WTC11 (cell line): ENCODE measurements at regions not wholly inside any gene's neighbourhood (a gene's known extent, or its start where the extent isn't known, plus 50 kb on each side); places are given as distances from the start of the nearest gene placed in this dataset.

ENCODE experiments used
- ATAC-seq: fragments of 200-7000 bp; cut with Tn5 transposase; 2 replicates; pipeline ENCODE4 v1.10.0; 2021; ENCODE audit warnings: mild to moderate bottlenecking, moderate library complexity
- CTCF ChIA-PET: fragments of 300-600 bp; sonication (Branson Sonifier 250); formaldehyde crosslinking; loops from one replicate; lab custom pipeline; 2021; ENCODE audit warnings: antibody characterized with exemption; lab: Charles Lee
- POLR2A ChIA-PET: fragments of 350-600 bp; sonication (Branson Sonifier 250); formaldehyde crosslinking; loops from one replicate; lab custom pipeline; 2021; ENCODE audit warnings: antibody characterized with exemption; lab: Charles Lee
- DNase-seq: peaks from one replicate; pipeline ENCODE4 v3.0.0; 2021; ENCODE audit warnings: low spot score
- H3K27ac Mint-ChIP-seq: 2 replicates; pipeline ENCODE4 v1.8.0; 2021; ENCODE audit warnings: mixed read lengths
- H3K27me3 Mint-ChIP-seq: 2 replicates; pipeline ENCODE4 v1.8.0; 2021; ENCODE audit warnings: low read depth, mild to moderate bottlenecking, moderate library complexity, mixed read lengths
- H3K36me3 Mint-ChIP-seq: 2 replicates; pipeline ENCODE4 v1.8.0; 2021; ENCODE audit warnings: mixed read lengths
- H3K4me1 Mint-ChIP-seq: 2 replicates; pipeline ENCODE4 v1.8.0; 2022; ENCODE audit warnings: mixed read lengths
- H3K4me3 Mint-ChIP-seq: 2 replicates; pipeline ENCODE4 v1.8.0; 2021; ENCODE audit warnings: mild to moderate bottlenecking, moderate library complexity, mixed read lengths
- H3K9me3 Mint-ChIP-seq: 2 replicates; pipeline ENCODE4 v1.8.0; 2021; ENCODE audit warnings: mixed read lengths
- ATF2 ChIP-seq: sonication (generic); formaldehyde crosslinking; IDR thresholded peaks from 2 replicates; pipeline ENCODE4 v1.8.1; 2022; ENCODE audit warnings: low read depth, missing genetic modification reagents, borderline replicate concordance
- ATF6 ChIP-seq: sonication (generic); formaldehyde crosslinking; IDR thresholded peaks from 2 replicates; pipeline ENCODE4 v1.8.1; 2023; ENCODE audit warnings: mild to moderate bottlenecking, missing genetic modification reagents
- CBFB ChIP-seq: sonication (generic); formaldehyde crosslinking; IDR thresholded peaks from 2 replicates; pipeline ENCODE4 v1.8.1; 2022; ENCODE audit warnings: mild to moderate bottlenecking, low read depth, missing genetic modification reagents
- CREB1 ChIP-seq: sonication (generic); formaldehyde crosslinking; IDR thresholded peaks from 2 replicates; pipeline ENCODE4 v1.8.0; 2023; ENCODE audit warnings: mild to moderate bottlenecking, missing genetic modification reagents
- EMX1 ChIP-seq: fragments of 250-450 bp; sonication (Bioruptor Pico); IDR thresholded peaks from 2 replicates; pipeline ENCODE4 v1.8.0; 2021; ENCODE audit warnings: mild to moderate bottlenecking
- ERG ChIP-seq: fragments of 250-450 bp; sonication (Bioruptor Pico); IDR thresholded peaks from 2 replicates; pipeline ENCODE4 v1.8.0; 2021; ENCODE audit warnings: mild to moderate bottlenecking
- FOXK1 ChIP-seq: sonication (generic); formaldehyde crosslinking; IDR thresholded peaks from 2 replicates; pipeline ENCODE4 v1.8.0; 2022; ENCODE audit warnings: mild to moderate bottlenecking, moderate library complexity, missing genetic modification reagents
- FOXP4 ChIP-seq: sonication (generic); formaldehyde crosslinking; IDR thresholded peaks from 2 replicates; pipeline ENCODE4 v1.8.0; 2022; ENCODE audit warnings: mild to moderate bottlenecking, missing genetic modification reagents
- JAZF1 ChIP-seq: fragments of 250-450 bp; sonication (Bioruptor Pico); IDR thresholded peaks from 2 replicates; pipeline ENCODE4 v1.9.0; 2021; ENCODE audit warnings: moderate library complexity, mild to moderate bottlenecking, inconsistent platforms
- JUN ChIP-seq: sonication (generic); formaldehyde crosslinking; IDR thresholded peaks from 2 replicates; pipeline ENCODE4 v1.8.0; 2023; ENCODE audit warnings: mild to moderate bottlenecking, missing genetic modification reagents
- MYBL2 ChIP-seq: sonication (generic); formaldehyde crosslinking; IDR thresholded peaks from 2 replicates; pipeline ENCODE4 v1.8.1; 2023; ENCODE audit warnings: mild to moderate bottlenecking, moderate library complexity, missing genetic modification reagents
- NFATC4 ChIP-seq: fragments of 250-450 bp; sonication (Bioruptor Pico); IDR thresholded peaks from 2 replicates; pipeline ENCODE4 v1.9.0; 2021; ENCODE audit warnings: mild to moderate bottlenecking
- NFE2L1 ChIP-seq: sonication (generic); formaldehyde crosslinking; IDR thresholded peaks from 2 replicates; pipeline ENCODE4 v1.8.1; 2023; ENCODE audit warnings: missing genetic modification reagents
- NFYB ChIP-seq: sonication (generic); formaldehyde crosslinking; conservative IDR thresholded peaks from 2 replicates; pipeline ENCODE4 v1.8.0; 2022; ENCODE audit warnings: low read depth, missing genetic modification reagents
- NR1H2 ChIP-seq: sonication (generic); formaldehyde crosslinking; IDR thresholded peaks from 2 replicates; pipeline ENCODE4 v1.9.0; 2021; ENCODE audit warnings: mild to moderate bottlenecking, moderate library complexity, missing genetic modification reagents
- NR3C1 ChIP-seq: sonication (generic); formaldehyde crosslinking; conservative IDR thresholded peaks from 2 replicates; pipeline ENCODE4 v1.8.1; 2023; ENCODE audit warnings: low read depth, mild to moderate bottlenecking, missing genetic modification reagents
- PRRX2 ChIP-seq: fragments of 250-450 bp; sonication (Bioruptor Pico); IDR thresholded peaks from 2 replicates; pipeline ENCODE4 v1.8.0; 2021; ENCODE audit warnings: mild to moderate bottlenecking
- TEAD1 ChIP-seq: sonication (generic); formaldehyde crosslinking; IDR thresholded peaks from 2 replicates; pipeline ENCODE4 v1.8.0; 2022; ENCODE audit warnings: mild to moderate bottlenecking, missing genetic modification reagents
- TP53 ChIP-seq: sonication (generic); formaldehyde crosslinking; IDR thresholded peaks from 2 replicates; pipeline ENCODE4 v1.8.1; 2023; ENCODE audit warnings: mild to moderate bottlenecking, missing genetic modification reagents
- ZNF219 ChIP-seq: sonication (generic); formaldehyde crosslinking; IDR thresholded peaks from 2 replicates; pipeline ENCODE4 v1.8.0; 2023; ENCODE audit warnings: missing genetic modification reagents, mild to moderate bottlenecking, borderline replicate concordance
- ZNF263 ChIP-seq: sonication (generic); formaldehyde crosslinking; IDR thresholded peaks from 2 replicates; pipeline ENCODE4 v1.8.1; 2022; ENCODE audit warnings: low read depth, mild to moderate bottlenecking, moderate library complexity, missing genetic modification reagents
- ZNF317 ChIP-seq: sonication (generic); formaldehyde crosslinking; IDR thresholded peaks from 2 replicates; pipeline ENCODE4 v1.8.1; 2023; ENCODE audit warnings: low read depth, mild to moderate bottlenecking, moderate library complexity, missing genetic modification reagents, borderline replicate concordance
- ZNF396 ChIP-seq: fragments of 250-450 bp; sonication (Bioruptor Pico); IDR thresholded peaks from 2 replicates; pipeline ENCODE4 v1.8.0; 2021; ENCODE audit warnings: mild to moderate bottlenecking, moderate library complexity, borderline replicate concordance
- ZNF423 ChIP-seq: fragments of 250-450 bp; sonication (Bioruptor Pico); IDR thresholded peaks from 2 replicates; pipeline ENCODE4 v2.1.2; 2022; ENCODE audit warnings: mild to moderate bottlenecking, moderate library complexity
- ZNF671 ChIP-seq: fragments of 250-450 bp; sonication (Bioruptor Pico); IDR thresholded peaks from 2 replicates; pipeline ENCODE4 v1.8.0; 2021; ENCODE audit warnings: mild to moderate bottlenecking
- TF ChIP-seq, protein P1 (sequence below): sonication (generic); formaldehyde crosslinking; IDR thresholded peaks from 2 replicates; pipeline ENCODE4 v1.8.1; 2022; ENCODE audit warnings: mild to moderate bottlenecking, moderate library complexity, missing genetic modification reagents
- TF ChIP-seq, protein P2 (sequence below): sonication (generic); formaldehyde crosslinking; IDR thresholded peaks from 2 replicates; pipeline ENCODE4 v1.8.0; 2022; ENCODE audit warnings: mild to moderate bottlenecking, missing genetic modification reagents
- TF ChIP-seq, protein P3 (sequence below): sonication (generic); formaldehyde crosslinking; IDR thresholded peaks from 2 replicates; pipeline ENCODE4 v1.8.1; 2022; ENCODE audit warnings: mild to moderate bottlenecking, missing genetic modification reagents, moderate library complexity, borderline replicate concordance
- TF ChIP-seq, protein P4 (sequence below): sonication (generic); formaldehyde crosslinking; conservative IDR thresholded peaks from 2 replicates; pipeline ENCODE4 v1.8.1; 2022; ENCODE audit warnings: mild to moderate bottlenecking, missing genetic modification reagents

- CTCF ChIA-PET: no interaction called here
- Mint-ChIP-seq H3K4me1 (peaks cover 10% of the 10 kb centered on the region), H3K27me3 (no peaks in the 10 kb centered on the region), H3K4me3 (no peak overlapping the region), H3K27ac (no peak overlapping the region), H3K9me3 (peaks cover 4% of the 10 kb centered on the region)
- POLR2A ChIA-PET: no interaction called here
- ATAC-seq: no peak
- TF ChIP-seq NFATC4 (no peak), NFYB (CRISPR knock-in tag) (no peak), FOXP4 (CRISPR knock-in tag) (no peak), PRRX2 (CRISPR knock-in tag) (no peak), JAZF1 (CRISPR knock-in tag) (no peak), MYBL2 (CRISPR knock-in tag) (no peak), ZNF423 (CRISPR knock-in tag) (no peak), JUN (CRISPR knock-in tag) (no peak), CREB1 (CRISPR knock-in tag) (no peak)
- TF ChIP-seq, protein P1, sequence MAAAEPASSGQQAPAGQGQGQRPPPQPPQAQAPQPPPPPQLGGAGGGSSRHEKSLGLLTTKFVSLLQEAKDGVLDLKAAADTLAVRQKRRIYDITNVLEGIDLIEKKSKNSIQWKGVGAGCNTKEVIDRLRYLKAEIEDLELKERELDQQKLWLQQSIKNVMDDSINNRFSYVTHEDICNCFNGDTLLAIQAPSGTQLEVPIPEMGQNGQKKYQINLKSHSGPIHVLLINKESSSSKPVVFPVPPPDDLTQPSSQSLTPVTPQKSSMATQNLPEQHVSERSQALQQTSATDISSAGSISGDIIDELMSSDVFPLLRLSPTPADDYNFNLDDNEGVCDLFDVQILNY (CRISPR knock-in tag): no peak
- TF ChIP-seq, all 79 proteins: peak for 0
- no peaks in the 10 kb centered on the region for H3K36me3 Mint-ChIP-seq
- DNase-seq: peak; percentile 27
These were observed 690.5 kb downstream of the BRINP3 start for GRCh38 chr1:189787201-189787600.

- no peak overlapping the region for H3K4me3 Mint-ChIP-seq
- ATAC-seq: no peak
- H3K27me3 Mint-ChIP-seq: no peaks in the 10 kb centered on the region
- peaks cover 4% of the 10 kb centered on the region for H3K9me3 Mint-ChIP-seq
- ChIA-PET POLR2A (no interaction called here), CTCF (no interaction called here)
- peaks cover 10% of the 10 kb centered on the region for H3K4me1 Mint-ChIP-seq
- H3K36me3 Mint-ChIP-seq: no peaks in the 10 kb centered on the region
- no peak overlapping the region for H3K27ac Mint-ChIP-seq
- no peak for DNase-seq
- TF ChIP-seq NR3C1 (CRISPR knock-in tag) (no peak), ATF6 (CRISPR knock-in tag) (no peak), FOXK1 (no peak), CBFB (CRISPR knock-in tag) (no peak), EMX1 (CRISPR knock-in tag) (no peak), ZNF263 (no peak), TP53 (CRISPR knock-in tag) (no peak), ZNF317 (no peak), ZNF671 (CRISPR knock-in tag) (no peak), ZNF396 (CRISPR knock-in tag) (no peak), NFE2L1 (no peak), ERG (CRISPR knock-in tag) (no peak), ZNF219 (CRISPR knock-in tag) (no peak), NR1H2 (no peak), TEAD1 (CRISPR knock-in tag) (no peak), ATF2 (CRISPR knock-in tag) (no peak)
- TF ChIP-seq, protein P2, sequence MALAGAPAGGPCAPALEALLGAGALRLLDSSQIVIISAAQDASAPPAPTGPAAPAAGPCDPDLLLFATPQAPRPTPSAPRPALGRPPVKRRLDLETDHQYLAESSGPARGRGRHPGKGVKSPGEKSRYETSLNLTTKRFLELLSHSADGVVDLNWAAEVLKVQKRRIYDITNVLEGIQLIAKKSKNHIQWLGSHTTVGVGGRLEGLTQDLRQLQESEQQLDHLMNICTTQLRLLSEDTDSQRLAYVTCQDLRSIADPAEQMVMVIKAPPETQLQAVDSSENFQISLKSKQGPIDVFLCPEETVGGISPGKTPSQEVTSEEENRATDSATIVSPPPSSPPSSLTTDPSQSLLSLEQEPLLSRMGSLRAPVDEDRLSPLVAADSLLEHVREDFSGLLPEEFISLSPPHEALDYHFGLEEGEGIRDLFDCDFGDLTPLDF (CRISPR knock-in tag): no peak
- TF ChIP-seq, protein P3, sequence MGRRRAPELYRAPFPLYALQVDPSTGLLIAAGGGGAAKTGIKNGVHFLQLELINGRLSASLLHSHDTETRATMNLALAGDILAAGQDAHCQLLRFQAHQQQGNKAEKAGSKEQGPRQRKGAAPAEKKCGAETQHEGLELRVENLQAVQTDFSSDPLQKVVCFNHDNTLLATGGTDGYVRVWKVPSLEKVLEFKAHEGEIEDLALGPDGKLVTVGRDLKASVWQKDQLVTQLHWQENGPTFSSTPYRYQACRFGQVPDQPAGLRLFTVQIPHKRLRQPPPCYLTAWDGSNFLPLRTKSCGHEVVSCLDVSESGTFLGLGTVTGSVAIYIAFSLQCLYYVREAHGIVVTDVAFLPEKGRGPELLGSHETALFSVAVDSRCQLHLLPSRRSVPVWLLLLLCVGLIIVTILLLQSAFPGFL (CRISPR knock-in tag): no peak
- TF ChIP-seq, protein P4, sequence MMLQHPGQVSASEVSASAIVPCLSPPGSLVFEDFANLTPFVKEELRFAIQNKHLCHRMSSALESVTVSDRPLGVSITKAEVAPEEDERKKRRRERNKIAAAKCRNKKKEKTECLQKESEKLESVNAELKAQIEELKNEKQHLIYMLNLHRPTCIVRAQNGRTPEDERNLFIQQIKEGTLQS (CRISPR knock-in tag): no peak
These were observed 687.3 kb downstream of the BRINP3 start for GRCh38 chr1:189790335-189790734.
